K562 (cell line): ENCODE measurements at regions not wholly inside any gene's neighbourhood (a gene's known extent, or its start where the extent isn't known, plus 50 kb on each side); places are given as distances from the start of the nearest gene placed in this dataset.
A peak's percentile ranks its signal among the peaks of the same experiment; 100 is the strongest.

ENCODE experiments used
- BACH1 ChIP-seq: fragments of 200-800 bp; sonication (Bioruptor generic); IDR thresholded peaks from 2 replicates; pipeline ENCODE4 v1.6.1; 2016; ENCODE audit warnings: missing genetic modification characterization, missing compliant biosample characterization
- CBFA2T2 ChIP-seq: fragments of 450-650 bp; conservative IDR thresholded peaks from 2 replicates; pipeline ENCODE4 v1.6.1; 2017; ENCODE audit warnings: mild to moderate bottlenecking
- COPS2 ChIP-seq: fragments of 450-650 bp; conservative IDR thresholded peaks from 2 replicates; pipeline ENCODE4 v1.6.1; 2016; ENCODE audit warnings: mild to moderate bottlenecking, moderate library complexity
- EP400 ChIP-seq: fragments of 450-650 bp; IDR thresholded peaks from 2 replicates; pipeline ENCODE4 v1.6.1; 2017; ENCODE audit warnings: antibody characterized with exemption, mild to moderate bottlenecking, moderate library complexity
- ESRRB ChIP-seq: fragments of 250-450 bp; sonication (Bioruptor Pico); IDR thresholded peaks from 2 replicates; pipeline ENCODE4 v1.5.0; 2020; ENCODE audit warnings: mild to moderate bottlenecking, moderate library complexity, borderline replicate concordance
- FOSL1 ChIP-seq: fragments of 200-800 bp; sonication (Bioruptor generic); conservative IDR thresholded peaks from 2 replicates; pipeline ENCODE4 v1.6.1; 2016; ENCODE audit warnings: missing genetic modification characterization, missing compliant biosample characterization
- HNRNPH1 ChIP-seq: fragments of 200-400 bp; formaldehyde crosslinking; optimal IDR thresholded peaks from 2 replicates; pipeline ENCODE3; 2017; ENCODE audit warnings: low read depth, mild to moderate bottlenecking, low read length, moderate library complexity
- HNRNPL ChIP-seq: fragments of 200-400 bp; formaldehyde crosslinking; IDR thresholded peaks from 2 replicates; pipeline ENCODE4 v1.6.1; 2017; ENCODE audit warnings: low read depth, mild to moderate bottlenecking, low read length
- NKRF ChIP-seq: fragments of 450-650 bp; IDR thresholded peaks from 2 replicates; pipeline ENCODE4 v1.6.1; 2016; ENCODE audit warnings: borderline replicate concordance
- NUFIP1 ChIP-seq: fragments of 450-650 bp; IDR thresholded peaks from 2 replicates; pipeline ENCODE4 v1.6.1; 2018; ENCODE audit not compliant: partially characterized antibody
- OTX1 ChIP-seq: fragments of 450-650 bp; formaldehyde crosslinking; IDR thresholded peaks from 2 replicates; pipeline ENCODE4 v1.4.0; 2022; ENCODE audit warnings: mild to moderate bottlenecking
- PHF20 ChIP-seq: fragments of 450-650 bp; IDR thresholded peaks from 2 replicates; pipeline ENCODE4 v1.6.1; 2018; ENCODE audit not compliant: partially characterized antibody
- SMC3 ChIP-seq: conservative IDR thresholded peaks from 2 replicates; pipeline ENCODE4 v1.6.1; 2011; ENCODE audit warnings: low read depth, low read length, improper control_type of control experiment; ENCODE audit not compliant: insufficient read depth
- SOX6 ChIP-seq: fragments of 450-650 bp; IDR thresholded peaks from 2 replicates; pipeline ENCODE4 v1.6.1; 2014; ENCODE audit warnings: mild to moderate bottlenecking
- SRF ChIP-seq, 2 experiments: fragments of 250-450, 450-650 bp in 1 of 2; sonication (Bioruptor Pico) in 1 of 2; sonication (generic) in 1 of 2; formaldehyde crosslinking; IDR thresholded peaks; 2 replicates each; pipeline versions ENCODE4 v1.5.0 to v1.5.1; 2020 to 2022; ENCODE audit warnings: mild to moderate bottlenecking in 1 of 2, missing genetic modification reagents in 1 of 2
- TGIF2 ChIP-seq: sonication (generic); formaldehyde crosslinking; IDR thresholded peaks from 2 replicates; pipeline ENCODE4 v1.8.1; 2022; ENCODE audit warnings: mild to moderate bottlenecking, missing genetic modification reagents, moderate library complexity
- ZC3H11A ChIP-seq: IDR thresholded peaks from 2 replicates; pipeline ENCODE4 v1.6.1; 2012; ENCODE audit warnings: low read depth, low read length, improper control_type of control experiment
- ZEB2 ChIP-seq: fragments of 450-650 bp; IDR thresholded peaks from 2 replicates; pipeline ENCODE4 v1.6.1; 2016
- ZFP1 ChIP-seq: fragments of 450-650 bp; formaldehyde crosslinking; IDR thresholded peaks from 2 replicates; pipeline ENCODE4 v1.4.0; 2020; ENCODE audit warnings: mild to moderate bottlenecking, mixed read lengths
- ZNF184 ChIP-seq: sonication (generic); formaldehyde crosslinking; IDR thresholded peaks from 2 replicates; pipeline ENCODE4 v1.5.0; 2020; ENCODE audit warnings: missing genetic modification reagents
- ZNF253 ChIP-seq: fragments of 250-450 bp; sonication (Bioruptor Pico); conservative IDR thresholded peaks from 2 replicates; pipeline ENCODE4 v1.6.1; 2021; ENCODE audit warnings: mild to moderate bottlenecking
- ZNF277 ChIP-seq: fragments of 250-450 bp; sonication (Bioruptor Pico); IDR thresholded peaks from 2 replicates; pipeline ENCODE4 v1.8.0; 2022; ENCODE audit warnings: inconsistent platforms, mild to moderate bottlenecking, moderate library complexity, borderline replicate concordance
- ZNF551 ChIP-seq: fragments of 250-450 bp; sonication (Bioruptor Pico); IDR thresholded peaks from 2 replicates; pipeline ENCODE4 v1.5.0; 2021; ENCODE audit warnings: mild to moderate bottlenecking, moderate library complexity
- ZNF778 ChIP-seq: fragments of 450-650 bp; formaldehyde crosslinking; IDR thresholded peaks from 2 replicates; pipeline ENCODE4 v1.4.0; 2020; ENCODE audit warnings: mild to moderate bottlenecking, moderate library complexity
- ZNF780A ChIP-seq: fragments of 250-450 bp; sonication (Bioruptor Pico); IDR thresholded peaks from 2 replicates; pipeline ENCODE4 v1.5.0; 2021; ENCODE audit warnings: mild to moderate bottlenecking

- TF ChIP-seq ZNF277, result no peak
- no peak for TF ChIP-seq SRF (CRISPR knock-in tag; IDR thresholded peaks at IDR 0.05)
- TF ChIP-seq CBFA2T2, result no peak
- peak; percentile 63; the same call in 1 of the 2 replicates for TF ChIP-seq ZFP1
- no peak for TF ChIP-seq NKRF
- TF ChIP-seq SMC3, result peak; percentile 75
- no peak for TF ChIP-seq HNRNPL
- peak; percentile 79 for TF ChIP-seq ZEB2
- no peak for TF ChIP-seq ZNF778 (CRISPR knock-in tag)
- no peak for TF ChIP-seq ZNF551 (CRISPR knock-in tag)
- no peak for TF ChIP-seq COPS2
- TF ChIP-seq PHF20, result no peak
- no peak for TF ChIP-seq ESRRB (CRISPR knock-in tag)
- TF ChIP-seq HNRNPH1, result no peak
- peak; percentile 83; the same call in 1 of the 2 replicates for TF ChIP-seq OTX1 (CRISPR knock-in tag)
- TF ChIP-seq ZC3H11A, result 0 out of 2 replicates have a peak, but pooled peaks have one; percentile 13
- TF ChIP-seq BACH1 (tag), result peak; percentile 85
- TF ChIP-seq EP400, result peak; percentile 79
- TF ChIP-seq TGIF2, result no peak
- TF ChIP-seq FOSL1 (tag), result peak; percentile 65
- TF ChIP-seq SOX6, result peak; percentile 80; the same call in 1 of the 2 replicates
- TF ChIP-seq ZNF184, result no peak
- TF ChIP-seq ZNF780A (CRISPR knock-in tag), result no peak
- TF ChIP-seq ZNF253 (CRISPR knock-in tag), result no peak
- peak; percentile 22 for TF ChIP-seq NUFIP1
Measured at GRCh38 chr11:86193297-86194095, 51.1 kb upstream of the EED start (continued).
